H1 (cell line): ENCODE measurements at regions not wholly inside any gene's neighbourhood (a gene's known extent, or its start where the extent isn't known, plus 50 kb on each side); places are given as distances from the start of the nearest gene placed in this dataset.

Experiments used
- CTCF ChIA-PET: fragments of 300-600 bp; sonication (Branson Sonifier 250); formaldehyde crosslinking; loops from one replicate; lab custom pipeline; 2021; ENCODE audit not compliant: partially characterized antibody; lab: Charles Lee
- POLR2A ChIA-PET: fragments of 300-600 bp; sonication (Branson Sonifier 250); formaldehyde crosslinking; loops from one replicate; lab custom pipeline; 2021; ENCODE audit warnings: inconsistent platforms; ENCODE audit not compliant: partially characterized antibody; lab: Charles Lee
- DNase-seq, 2 experiments: peaks; one replicate each; pipeline versions ENCODE4 v3.0.0 to v3.0.0-alpha.2; 2010 to 2022; ENCODE audit warnings: low spot score in 2 of 2, low read depth in 1 of 2, mixed read lengths in 1 of 2
- FAIRE-seq: peaks from 2 replicates; lab custom pipeline; 2011; peaks lifted over from hg19 to GRCh38; lab: Jason Lieb, UNC
- H2AFZ ChIP-seq: 2 replicates; pipeline ENCODE4 v1.8.1; 2012; ENCODE audit warnings: low read length, inconsistent platforms
- H2AK5ac ChIP-seq: 2 replicates; pipeline ENCODE4 v1.6.1; 2013; ENCODE audit warnings: low read depth, low read length
- H2BK120ac ChIP-seq: replicated peaks from 2 replicates; pipeline ENCODE3; 2013; ENCODE audit warnings: low read depth, low read length, inconsistent platforms
- H2BK12ac ChIP-seq: 2 replicates; pipeline ENCODE4 v1.6.1; 2013; ENCODE audit warnings: low read depth, low read length
- H2BK15ac ChIP-seq: 2 replicates; pipeline ENCODE4 v1.6.1; 2013; ENCODE audit warnings: low read length
- H2BK20ac ChIP-seq: 2 replicates; pipeline ENCODE4 v1.6.1; 2013; ENCODE audit warnings: low read length
- H2BK5ac ChIP-seq: 2 replicates; pipeline ENCODE4 v1.6.1; 2013; ENCODE audit warnings: low read depth, low read length
- H3K14ac ChIP-seq: 2 replicates; pipeline ENCODE4 v1.6.1; 2013; ENCODE audit warnings: inconsistent platforms; ENCODE audit not compliant: insufficient read length
- H3K18ac ChIP-seq: 2 replicates; pipeline ENCODE4 v1.6.1; 2013; ENCODE audit warnings: low read length; ENCODE audit errors: extremely low read depth
- H3K23ac ChIP-seq: 2 replicates; pipeline ENCODE4 v1.6.1; 2013; ENCODE audit warnings: inconsistent platforms; ENCODE audit not compliant: insufficient read length
- H3K23me2 ChIP-seq: 2 replicates; pipeline ENCODE4 v1.6.1; 2013; ENCODE audit warnings: low read depth, low read length
- H3K27ac ChIP-seq: 2 replicates; pipeline ENCODE4 v1.6.1; 2011; ENCODE audit warnings: low read depth, low read length, inconsistent platforms
- H3K27me3 ChIP-seq, 4 experiments: replicated peaks in 1 of 4; 1 replicate in 1 of 4; 2 replicates in 3 of 4; pipeline versions ENCODE4 v1.6.1 to v1.8.1; 2011 to 2013; ENCODE audit warnings: low read length in 3 of 4, mild to moderate bottlenecking in 3 of 4, inconsistent platforms in 2 of 4, mixed read lengths in 2 of 4, moderate library complexity in 1 of 4; ENCODE audit not compliant: control insufficient read depth in 3 of 4, insufficient read depth in 3 of 4; ENCODE audit errors: extremely low read depth in 1 of 4
- H3K36me3 ChIP-seq, 4 experiments: 2 replicates each; pipeline versions ENCODE4 v1.6.1 to v1.8.1; 2011 to 2013; ENCODE audit warnings: mild to moderate bottlenecking in 4 of 4, low read length in 3 of 4, moderate library complexity in 2 of 4, control low read depth in 1 of 4, inconsistent platforms in 1 of 4; ENCODE audit not compliant: insufficient read depth in 4 of 4, control insufficient read depth in 2 of 4
- H3K4ac ChIP-seq: replicated peaks from 2 replicates; pipeline ENCODE3; 2013; ENCODE audit warnings: low read length, low read depth, mixed read lengths, inconsistent platforms; ENCODE audit not compliant: insufficient read length
- H3K4me1 ChIP-seq, 4 experiments: replicated peaks in 1 of 4; 1 replicate in 1 of 4; 2 replicates in 3 of 4; pipeline versions ENCODE4 v1.6.1 to v1.8.1; 2011 to 2013; ENCODE audit warnings: low read length in 3 of 4, inconsistent platforms in 2 of 4, mixed read lengths in 1 of 4; ENCODE audit not compliant: insufficient read depth in 4 of 4, control insufficient read depth in 3 of 4
- H3K4me2 ChIP-seq, 2 experiments: 2 replicates each; pipeline versions ENCODE4 v1.6.1 to v1.8.1; 2011 to 2013; ENCODE audit warnings: low read depth in 2 of 2, low read length in 2 of 2, control low read depth in 1 of 2, inconsistent platforms in 1 of 2, mild to moderate bottlenecking in 1 of 2; ENCODE audit not compliant: insufficient read depth in 1 of 2
- H3K4me3 ChIP-seq, 4 experiments: fragments of 200-600, 300-600 bp in 1 of 4; sonication (generic), shearing (Covaris generic), sonication (Bioruptor Twin) in 1 of 4; 2 replicates each; pipeline versions ENCODE4 v1.5.1 to v1.8.1; 2011 to 2016; ENCODE audit warnings: low read length in 4 of 4, low read depth in 3 of 4, control low read depth in 2 of 4, inconsistent platforms in 2 of 4, mild to moderate bottlenecking in 2 of 4, mixed read lengths in 1 of 4, moderate library complexity in 1 of 4; ENCODE audit not compliant: insufficient read depth in 2 of 4; ENCODE audit errors: extremely low read depth in 1 of 4
- H3K56ac ChIP-seq: replicated peaks from 2 replicates; pipeline ENCODE3; 2013; ENCODE audit warnings: low read depth, mild to moderate bottlenecking, mixed read lengths, low read length, inconsistent platforms; ENCODE audit not compliant: insufficient read length
- H3K79me1 ChIP-seq: 2 replicates; pipeline ENCODE4 v1.6.1; 2013; ENCODE audit warnings: low read depth, low read length, control low read depth
- H3K79me2 ChIP-seq, 2 experiments: 2 replicates each; pipeline versions ENCODE4 v1.6.1 to v1.8.1; 2012 to 2013; ENCODE audit warnings: low read length in 2 of 2, mild to moderate bottlenecking in 2 of 2, inconsistent platforms in 1 of 2; ENCODE audit not compliant: insufficient read depth in 2 of 2, control insufficient read depth in 1 of 2
- H3K9ac ChIP-seq, 4 experiments: replicated peaks in 1 of 4; 1 replicate in 1 of 4; 2 replicates in 3 of 4; pipeline versions ENCODE4 v1.6.1 to v1.8.1; 2011 to 2013; ENCODE audit warnings: low read depth in 3 of 4, low read length in 3 of 4, control low read depth in 2 of 4, mild to moderate bottlenecking in 2 of 4, moderate library complexity in 2 of 4, inconsistent platforms in 1 of 4; ENCODE audit errors: extremely low read depth in 1 of 4
- H3K9me3 ChIP-seq, 2 experiments: 2 replicates each; pipeline versions ENCODE4 v1.6.1 to v1.8.1; 2012 to 2013; ENCODE audit warnings: mild to moderate bottlenecking in 2 of 2, moderate library complexity in 2 of 2, control low read depth in 1 of 2, inconsistent platforms in 1 of 2, low read depth in 1 of 2, low read length in 1 of 2, mixed read lengths in 1 of 2; ENCODE audit not compliant: insufficient read depth in 2 of 2
- H4K20me1 ChIP-seq, 2 experiments: replicated peaks in 1 of 2; 2 replicates each; pipeline versions ENCODE3 to v1.8.1; 2011 to 2013; ENCODE audit warnings: inconsistent platforms in 2 of 2, low read length in 2 of 2, mild to moderate bottlenecking in 1 of 2; ENCODE audit not compliant: insufficient read depth in 2 of 2, control insufficient read depth in 1 of 2
- H4K5ac ChIP-seq: 2 replicates; pipeline ENCODE4 v1.6.1; 2013; ENCODE audit warnings: low read length, low read depth, mixed read lengths, inconsistent platforms; ENCODE audit not compliant: insufficient read length
- H4K8ac ChIP-seq: 2 replicates; pipeline ENCODE4 v1.8.0; 2013; ENCODE audit warnings: mild to moderate bottlenecking, moderate library complexity, low read length, inconsistent platforms; ENCODE audit not compliant: insufficient read depth; ENCODE audit errors: extremely low read depth
- H4K91ac ChIP-seq: replicated peaks from 2 replicates; pipeline ENCODE3; 2013; ENCODE audit warnings: low read length, mixed read lengths, inconsistent platforms; ENCODE audit not compliant: insufficient read length
- CBX5 ChIP-seq: fragments of 300-800, 300-1000 bp; sonication (generic); IDR thresholded peaks from 2 replicates; pipeline ENCODE4 v1.7.1; 2016; ENCODE audit warnings: antibody characterized with exemption, low read length, low read depth
- FOSL1 ChIP-seq: IDR thresholded peaks from 2 replicates; pipeline ENCODE4 v1.6.1; 2011; ENCODE audit warnings: mild to moderate bottlenecking, low read depth, low read length, moderate library complexity; ENCODE audit not compliant: insufficient read depth
- KDM5A ChIP-seq: fragments of 200-600 bp; IDR thresholded peaks from 2 replicates; pipeline ENCODE4 v1.7.1; 2012; ENCODE audit warnings: mild to moderate bottlenecking, low read length, inconsistent platforms, mixed read lengths
- NANOG ChIP-seq: IDR thresholded peaks from 2 replicates; pipeline ENCODE4 v1.6.1; 2011; ENCODE audit warnings: low read length, low read depth, mild to moderate bottlenecking, inconsistent platforms; ENCODE audit not compliant: insufficient read depth, poor library complexity, severe bottlenecking
- NRF1 ChIP-seq: IDR thresholded peaks from 2 replicates; pipeline ENCODE4 v1.6.1; 2011; ENCODE audit warnings: mild to moderate bottlenecking, low read depth, low read length, improper control_type of control experiment
- PHF8 ChIP-seq: fragments of 200-600 bp; sonication (generic); conservative IDR thresholded peaks from 2 replicates; pipeline ENCODE4 v1.7.1; 2012; ENCODE audit warnings: low read depth, mild to moderate bottlenecking, inconsistent platforms, low read length, moderate library complexity
- RXRA ChIP-seq: IDR thresholded peaks from 2 replicates; pipeline ENCODE4 v1.6.1; 2011; ENCODE audit warnings: low read depth, mild to moderate bottlenecking, low read length, moderate library complexity; ENCODE audit not compliant: insufficient read depth
- SP2 ChIP-seq: IDR thresholded peaks from 2 replicates; pipeline ENCODE4 v1.6.1; 2012; ENCODE audit warnings: mild to moderate bottlenecking, low read length, inconsistent platforms
- SRF ChIP-seq: IDR thresholded peaks from 2 replicates; pipeline ENCODE4 v1.6.1; 2011; ENCODE audit warnings: mild to moderate bottlenecking, low read depth, low read length, moderate library complexity
- TAF7 ChIP-seq: optimal IDR thresholded peaks from 2 replicates; pipeline ENCODE3; 2011; ENCODE audit warnings: low read depth, mild to moderate bottlenecking, inconsistent platforms, low read length, moderate library complexity, borderline replicate concordance
- ZNF274 ChIP-seq: IDR thresholded peaks from 2 replicates; pipeline ENCODE4 v1.7.0; 2012; ENCODE audit warnings: low read length, borderline replicate concordance; ENCODE audit errors: extremely low read depth
- WGBS, 2 experiments: shearing (Covaris generic) in 1 of 2; methylation state at CpG; one replicate each; pipeline versions ENCODE4 v1.1.6 to v1.1.7; 2013 to 2015; ENCODE audit warnings: low lambda C conversion rate in 2 of 2, mixed read lengths in 2 of 2, inconsistent platforms in 1 of 2, low coverage in 1 of 2, missing lambda C conversion rate in 1 of 2; ENCODE audit not compliant: insufficient replicate concordance in 2 of 2, insufficient coverage in 1 of 2, insufficient read length in 1 of 2; ENCODE audit errors: extremely low coverage in 1 of 2, missing lambda C conversion rate in 1 of 2; 5-methylcytosine and 5-hydroxymethylcytosine counted together
- TF ChIP-seq, protein P1 (sequence below): IDR thresholded peaks from 2 replicates; pipeline ENCODE4 v1.6.1; 2012; ENCODE audit warnings: low read length, inconsistent platforms

DNA sequence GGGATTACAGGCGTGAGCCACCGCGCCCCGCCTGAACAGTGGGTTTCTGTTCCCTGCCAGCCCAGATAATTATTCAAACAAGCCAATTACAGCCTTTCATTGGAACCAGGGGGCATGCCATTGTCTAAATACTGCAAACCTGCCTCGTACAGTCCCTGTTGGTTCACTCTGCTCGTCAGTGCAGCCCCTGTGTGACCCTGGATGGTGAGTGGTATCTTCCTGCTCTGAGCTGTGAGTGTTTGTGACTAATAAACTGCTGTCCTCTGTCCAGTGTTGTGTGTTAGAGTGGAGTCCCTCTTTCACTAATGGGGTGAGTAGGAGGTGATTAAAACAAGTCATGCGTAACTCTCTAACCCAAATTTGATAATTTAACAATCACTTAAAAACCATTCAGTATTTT is 176.5 kb upstream of the FAM3C start:
- POLR2A ChIA-PET = no interaction called here
- Histone ChIP-seq H2BK5ac (no peak overlapping the region), H4K8ac (no peak overlapping the region), H2BK20ac (no peak overlapping the region; the same call in 1 of the 2 replicates), H3K9ac (no peak overlapping the region), H4K91ac (no peak overlapping the region), H2BK120ac (no peak overlapping the region), H3K18ac (no peak overlapping the region), H3K4ac (no peak overlapping the region), H3K79me2 (no peaks in the 10 kb centered on the region), H2BK15ac (no peak overlapping the region), H3K9me3 (0 out of 4 replicates have a peak, but pooled peaks cover 0 to 7% of the 10 kb centered on the region in 2 experiments), H3K4me2 (no peak overlapping the region), H3K23me2 (no peaks in the 10 kb centered on the region), H3K79me1 (no peaks in the 10 kb centered on the region), H3K27ac (no peak overlapping the region), H2BK12ac (no peak overlapping the region), H3K23ac (no peak overlapping the region), H4K5ac (no peak overlapping the region), H3K4me1 (peaks cover 0 to 6% (median 0%) of the 10 kb centered on the region in 4 experiments; a peak in 1 of 7 replicates), H4K20me1 (no peaks in the 10 kb centered on the region), H3K4me3 (no peak overlapping the region), H3K36me3 (no peaks in the 10 kb centered on the region; a peak in 1 of 8 replicates), H2AFZ (peak overlapping the region; percentile 48), H3K14ac (no peak overlapping the region), H2AK5ac (no peak overlapping the region), H3K56ac (no peak overlapping the region), H3K27me3 (no peaks in the 10 kb centered on the region)
- CTCF ChIA-PET = interaction anchor here (0.6 to 1.9 kb wide), 5 partner anchors 8 to 422 kb away, joined by 3 to 7 read pairs (median 4); no protein-coding TSS in a partner anchor
- WGBS, 2 experiments = 91% methylated on average over 7 of the region's 7 CpGs; no CpG with 5 or more reads in 1 of the 2 experiments
- FAIRE-seq (no peak), DNase-seq (no peak)
- TF ChIP-seq KDM5A (no peak), RXRA (no peak), NRF1 (no peak), CBX5 (no peak), TAF7 (no peak), SP2 (no peak), NANOG (no peak), FOSL1 (no peak), ZNF274 (no peak), SRF (no peak), PHF8 (no peak)
- TF ChIP-seq, protein P1, sequence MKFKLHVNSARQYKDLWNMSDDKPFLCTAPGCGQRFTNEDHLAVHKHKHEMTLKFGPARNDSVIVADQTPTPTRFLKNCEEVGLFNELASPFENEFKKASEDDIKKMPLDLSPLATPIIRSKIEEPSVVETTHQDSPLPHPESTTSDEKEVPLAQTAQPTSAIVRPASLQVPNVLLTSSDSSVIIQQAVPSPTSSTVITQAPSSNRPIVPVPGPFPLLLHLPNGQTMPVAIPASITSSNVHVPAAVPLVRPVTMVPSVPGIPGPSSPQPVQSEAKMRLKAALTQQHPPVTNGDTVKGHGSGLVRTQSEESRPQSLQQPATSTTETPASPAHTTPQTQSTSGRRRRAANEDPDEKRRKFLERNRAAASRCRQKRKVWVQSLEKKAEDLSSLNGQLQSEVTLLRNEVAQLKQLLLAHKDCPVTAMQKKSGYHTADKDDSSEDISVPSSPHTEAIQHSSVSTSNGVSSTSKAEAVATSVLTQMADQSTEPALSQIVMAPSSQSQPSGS = no peak
